T1000 (cell line): ENCODE measurements at regions not wholly inside any gene's neighbourhood (a gene's known extent, or its start where the extent isn't known, plus 50 kb on each side); places are given as distances from the start of the nearest gene placed in this dataset.

Experiments used
- DNase-seq: peaks from one replicate; lab custom pipeline; 2025; ENCODE audit warnings: mixed read lengths; lab: John Stamatoyannopoulos, UW

DNA sequence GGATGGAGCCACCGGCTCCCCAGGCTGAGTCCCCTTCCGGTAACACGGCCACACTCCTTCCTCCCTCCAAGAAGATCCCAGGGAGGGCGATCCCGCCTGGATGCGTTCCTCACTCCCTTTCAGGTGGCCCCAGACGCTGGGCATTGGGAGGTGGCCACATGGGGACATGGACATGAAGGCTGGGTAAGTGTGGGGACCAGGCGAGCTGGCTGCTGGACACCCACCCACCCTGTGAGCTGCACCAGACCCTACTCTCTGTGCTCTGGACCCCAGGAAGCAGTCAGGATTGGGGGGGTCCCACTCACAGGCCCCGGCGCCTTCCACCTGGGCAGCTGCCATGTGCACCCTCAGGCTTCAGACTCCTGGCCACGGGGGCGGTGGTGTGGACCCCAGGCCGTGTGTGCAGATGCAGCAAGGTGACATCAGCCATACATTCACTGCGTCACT is 932.8 kb downstream of the BRD1 start:
- no peak for DNase-seq

DNA sequence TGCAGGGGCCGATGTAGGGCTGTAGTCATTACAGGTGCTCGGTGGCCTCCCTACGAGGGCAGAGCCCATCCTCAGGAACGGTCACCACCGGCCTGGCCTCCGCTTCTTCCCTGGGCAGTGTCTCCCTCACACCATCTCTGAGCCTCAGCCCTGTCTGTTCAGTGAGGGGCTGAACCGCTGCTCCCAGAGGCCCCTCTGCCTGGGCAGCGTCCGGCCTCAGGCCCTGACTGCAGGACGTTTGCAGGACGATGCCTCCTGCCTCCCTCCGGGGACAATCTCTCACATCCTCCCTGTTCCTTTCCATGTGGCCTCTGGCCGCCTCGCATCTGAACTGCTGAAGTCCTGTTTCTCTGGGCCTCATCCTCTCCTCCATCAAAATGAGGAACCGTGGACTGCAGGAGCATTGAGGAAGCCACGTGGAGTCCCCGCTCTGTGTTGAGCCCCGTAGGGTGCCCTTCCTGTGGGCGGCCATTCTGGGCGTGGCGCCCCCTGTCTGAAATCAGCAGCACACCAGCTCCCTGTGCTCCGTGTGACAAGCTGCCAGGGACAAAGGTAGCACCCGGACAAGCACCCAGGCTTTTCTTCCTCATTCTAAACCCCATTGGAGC is 933.5 kb downstream of the BRD1 start:
- DNase-seq, result no peak

DNA sequence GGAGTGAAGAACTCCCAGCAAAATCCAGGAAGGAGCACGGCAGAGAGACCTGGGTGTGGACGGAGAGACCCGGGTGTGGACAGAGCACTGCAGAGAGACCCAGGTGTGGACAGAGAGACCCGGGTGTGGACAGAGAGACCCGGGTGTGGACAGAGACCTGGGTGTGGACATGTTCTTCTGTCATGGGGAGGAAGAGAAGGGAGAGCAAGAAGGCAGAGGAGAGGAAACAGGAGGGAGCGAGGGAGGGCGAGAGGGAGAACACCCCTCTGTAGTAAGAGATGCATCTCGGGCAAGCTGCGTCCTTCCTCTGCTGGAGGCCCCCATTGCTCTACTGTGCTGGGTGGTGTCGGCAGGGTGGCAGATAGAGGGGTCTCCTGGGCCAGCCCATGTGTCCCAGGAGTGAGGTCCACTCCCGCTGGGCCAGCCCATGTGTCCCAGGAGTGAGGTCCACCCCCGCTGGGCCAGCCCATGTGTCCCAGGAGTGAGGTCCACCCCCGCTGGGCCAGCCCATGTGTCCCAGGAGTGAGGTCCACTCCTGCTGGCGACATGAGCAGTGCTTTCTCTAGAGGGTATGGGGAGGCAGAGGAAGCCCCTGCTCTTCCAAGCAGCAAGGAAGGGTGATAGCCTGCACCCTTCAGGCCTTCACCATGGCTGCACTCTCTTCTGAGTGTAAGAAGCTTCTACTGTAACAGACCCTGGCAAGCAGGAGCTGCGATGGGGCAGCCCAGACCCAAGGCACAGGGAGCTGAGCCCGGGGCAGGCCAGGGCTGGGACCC is 934.2 kb downstream of the BRD1 start:
- no peak for DNase-seq

DNA sequence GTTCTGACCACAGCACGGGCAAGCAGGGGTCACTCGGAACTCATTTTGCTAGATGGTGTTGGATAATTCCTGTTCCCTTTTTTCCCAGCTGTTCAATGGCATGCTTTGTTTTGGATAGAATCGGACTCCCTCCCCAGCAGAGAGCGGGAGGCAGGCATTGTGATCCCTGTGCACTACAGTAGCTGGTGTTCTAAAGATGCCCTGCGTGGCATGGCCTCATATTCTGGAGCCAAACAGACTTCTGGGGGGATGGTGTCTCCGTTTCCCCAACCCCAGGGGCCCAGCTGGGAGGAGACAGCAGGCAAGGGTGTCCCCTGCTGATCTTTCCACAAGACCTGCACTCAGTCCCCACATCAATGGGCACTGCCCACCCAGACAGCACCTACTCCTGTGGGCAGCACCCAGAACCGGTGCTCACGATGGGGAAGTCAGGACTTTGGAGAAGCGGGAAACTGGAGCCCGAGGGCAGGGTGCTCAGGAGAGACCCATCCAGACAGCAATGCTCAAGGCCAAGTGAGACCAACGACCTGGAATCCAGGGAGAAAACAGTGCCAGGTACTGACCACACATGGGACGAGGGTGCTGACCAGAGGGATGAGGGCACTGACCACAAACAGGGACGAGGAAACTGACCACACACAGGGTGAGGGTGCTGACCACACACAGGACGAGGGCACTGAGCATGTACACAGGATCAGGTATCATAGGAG is 934.9 kb downstream of the BRD1 start:
- no peak for DNase-seq

DNA sequence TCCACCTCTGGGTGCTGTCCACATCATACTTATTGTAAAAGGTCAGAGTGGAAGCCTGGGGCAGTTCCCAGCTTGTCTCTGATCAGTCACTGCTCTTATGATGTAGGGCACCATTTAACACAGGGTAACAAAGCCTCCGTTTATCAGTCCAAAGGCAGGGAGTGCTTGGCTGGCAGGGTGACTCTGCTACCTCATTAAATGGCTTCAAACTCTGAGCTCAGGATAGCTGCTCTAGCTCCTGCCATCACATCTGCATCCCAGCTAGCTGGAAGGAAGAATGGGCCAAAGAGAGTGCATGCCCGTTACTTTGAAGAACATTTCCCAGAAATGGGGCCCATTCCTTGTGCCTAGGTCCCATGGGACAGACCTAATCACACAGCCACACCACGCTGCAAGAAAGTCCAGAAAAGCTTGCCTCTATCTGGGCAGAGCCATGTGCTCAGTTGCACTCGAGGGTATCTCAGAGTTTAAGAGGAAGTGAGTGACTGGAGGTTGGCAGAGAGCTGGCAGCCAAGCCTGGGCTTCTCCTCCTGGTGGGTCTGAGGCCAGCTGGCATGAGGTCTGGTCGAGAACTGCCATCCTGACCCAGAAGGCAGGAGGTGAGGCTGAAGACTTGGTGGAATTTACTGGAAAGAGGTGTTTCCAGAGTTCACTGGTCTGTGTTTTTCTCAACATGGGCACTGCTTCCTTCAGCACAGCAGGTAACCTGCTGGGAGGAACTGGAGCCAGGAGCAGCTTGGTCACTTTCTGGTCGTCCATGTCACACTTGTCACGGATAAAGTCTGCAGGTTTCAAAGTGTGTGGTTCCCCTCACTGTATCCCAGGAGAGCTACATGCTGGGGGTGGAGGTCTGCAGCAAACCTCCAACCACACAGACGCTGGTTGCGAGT is 935.7 kb downstream of the BRD1 start:
- DNase-seq, result no peak

DNA sequence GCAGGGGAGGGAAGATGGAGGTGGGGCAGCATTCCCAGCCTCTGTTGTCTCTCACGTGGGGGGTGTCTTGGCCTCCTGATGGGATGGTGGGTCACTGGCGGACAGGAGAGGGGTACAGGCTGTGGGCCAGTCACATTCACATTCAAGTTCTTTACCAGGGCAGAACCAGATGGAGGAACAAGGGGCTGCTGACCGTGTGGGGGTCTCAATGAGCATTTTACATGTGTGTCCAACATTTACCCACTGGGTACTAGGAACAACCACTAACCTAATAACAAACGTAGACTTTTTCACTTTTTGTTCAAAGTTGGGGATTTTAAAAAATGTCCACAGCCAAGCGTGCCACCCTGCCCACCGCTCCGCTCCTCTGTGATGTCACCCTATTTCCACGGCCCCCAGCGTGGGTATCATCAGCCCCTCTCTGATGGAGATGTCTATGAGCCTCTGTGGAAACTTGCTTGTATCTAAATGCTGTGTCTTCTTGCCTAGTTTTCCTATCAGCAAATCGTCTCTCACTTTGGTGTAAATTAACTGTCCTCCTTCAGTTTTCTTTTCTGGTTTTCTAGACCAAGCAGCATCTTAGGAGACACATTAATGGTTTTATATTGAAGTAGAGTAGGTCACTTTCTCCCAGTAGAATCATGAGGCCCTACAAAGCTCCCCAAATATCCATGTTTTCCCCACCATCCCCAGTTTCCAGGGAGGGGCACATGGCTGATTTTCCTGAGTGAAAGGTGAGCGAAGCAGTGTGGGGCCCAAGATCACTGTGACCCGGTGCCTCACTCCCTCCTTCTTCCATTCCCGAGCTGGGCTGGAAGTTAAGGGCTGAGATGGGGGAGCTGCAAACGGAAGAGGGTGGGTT is 936.7 kb downstream of the BRD1 start:
- DNase-seq, result no peak

DNA sequence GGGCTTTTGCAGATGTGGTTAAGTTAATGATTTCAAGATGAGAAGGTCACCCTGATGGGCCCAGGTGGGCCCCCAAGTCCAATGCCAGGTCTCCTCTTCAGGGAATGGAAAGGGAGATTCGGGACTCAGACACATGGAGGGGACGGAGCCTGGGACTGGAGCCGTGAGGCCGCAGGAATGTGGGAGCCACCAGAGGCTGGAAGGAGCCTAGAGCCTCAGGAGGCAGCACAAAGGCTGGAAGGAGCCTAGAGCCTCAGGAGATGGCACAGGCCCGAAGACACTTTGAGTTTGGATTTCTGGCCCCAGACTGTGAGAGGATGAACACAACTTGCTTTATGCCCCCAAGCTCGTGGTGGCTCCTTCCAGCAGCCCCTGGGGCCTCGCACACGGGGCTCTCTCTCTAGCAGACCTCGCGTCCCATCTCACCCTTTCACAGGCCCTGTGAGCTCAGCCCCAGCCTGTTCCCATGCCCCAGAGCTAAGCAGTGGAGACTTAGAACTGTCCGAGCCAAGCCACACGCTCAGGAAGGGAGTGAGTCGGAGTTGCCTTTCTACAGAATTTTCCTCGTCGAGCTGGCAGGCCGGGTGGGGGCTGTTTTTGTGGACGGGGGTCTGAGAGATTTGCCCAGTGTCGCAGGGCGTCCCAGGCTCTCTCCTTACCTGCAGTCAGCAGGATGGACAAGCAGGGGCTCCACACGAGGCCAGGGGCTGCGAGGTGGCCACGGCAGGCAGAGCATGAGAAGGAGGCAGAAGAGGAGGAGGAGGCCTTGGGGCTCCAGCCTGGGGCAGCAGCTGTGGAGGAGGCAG is 937.6 kb downstream of the BRD1 start:
- DNase-seq, result no peak

DNA sequence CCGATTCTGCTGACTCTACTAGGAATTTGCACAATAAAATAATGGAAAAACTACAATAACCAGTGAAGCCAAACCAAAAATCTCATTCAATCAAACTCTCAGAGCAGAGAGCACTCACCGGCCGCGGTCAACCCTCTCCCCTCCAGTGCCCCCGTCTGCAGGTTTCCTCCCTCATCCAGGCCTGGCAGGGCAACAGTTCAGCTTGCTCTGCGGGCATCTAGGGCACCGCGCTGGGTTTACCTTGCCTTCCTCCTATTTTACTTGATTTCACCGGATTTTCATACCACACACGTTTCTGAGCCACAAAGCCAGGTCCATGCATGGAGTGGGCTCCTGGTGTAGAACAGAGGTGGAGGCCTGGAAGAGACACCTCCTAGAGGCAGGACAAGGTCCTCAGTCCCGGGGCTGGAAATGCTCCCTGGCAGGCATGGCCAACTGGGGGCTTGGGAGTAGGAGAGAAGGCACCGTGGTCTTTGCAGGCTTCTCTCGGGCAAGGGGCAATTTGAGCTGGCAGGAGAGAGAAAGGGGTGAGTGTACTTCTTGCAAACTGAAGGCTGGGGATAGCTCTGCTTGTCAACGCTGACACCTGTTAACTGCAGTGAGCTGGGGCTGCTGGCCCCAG is 938.4 kb downstream of the BRD1 start:
- DNase-seq, result no peak

DNA sequence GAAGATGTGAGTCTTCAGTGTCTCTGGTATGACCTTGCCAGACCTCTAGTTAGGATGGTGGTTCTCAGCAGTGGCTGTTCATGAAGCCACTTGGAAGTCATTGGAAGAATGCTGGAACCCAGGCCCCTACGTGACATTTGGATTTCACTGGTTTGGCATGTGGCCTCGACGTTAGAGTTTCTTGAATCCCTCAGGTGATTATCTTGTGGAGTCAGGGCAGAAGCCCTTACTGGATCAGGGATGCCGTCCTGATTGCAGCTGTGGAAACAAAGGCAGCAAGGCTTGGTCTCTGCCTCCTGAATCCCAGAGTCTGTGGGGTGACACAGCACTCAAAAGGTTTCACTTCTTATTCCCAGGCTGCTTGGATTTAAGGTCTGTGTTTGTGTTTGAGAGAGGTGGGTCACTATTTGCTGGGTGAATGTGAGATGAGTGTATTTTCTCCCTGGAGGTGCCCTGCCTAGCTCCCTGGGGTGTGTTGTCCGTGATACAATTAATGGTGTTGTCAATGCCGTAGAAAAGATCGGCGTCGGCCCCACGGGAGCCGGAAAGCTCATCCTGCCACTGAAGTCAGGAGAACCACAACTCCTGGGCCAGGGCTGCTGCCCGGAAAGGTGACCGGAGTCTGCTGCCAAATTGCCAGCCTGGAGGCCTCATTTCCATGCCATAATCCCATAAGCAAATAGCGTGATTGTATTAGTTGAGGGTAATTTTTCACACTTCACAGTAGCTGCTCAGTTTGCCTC is 939.0 kb downstream of the BRD1 start:
- DNase-seq, result no peak

DNA sequence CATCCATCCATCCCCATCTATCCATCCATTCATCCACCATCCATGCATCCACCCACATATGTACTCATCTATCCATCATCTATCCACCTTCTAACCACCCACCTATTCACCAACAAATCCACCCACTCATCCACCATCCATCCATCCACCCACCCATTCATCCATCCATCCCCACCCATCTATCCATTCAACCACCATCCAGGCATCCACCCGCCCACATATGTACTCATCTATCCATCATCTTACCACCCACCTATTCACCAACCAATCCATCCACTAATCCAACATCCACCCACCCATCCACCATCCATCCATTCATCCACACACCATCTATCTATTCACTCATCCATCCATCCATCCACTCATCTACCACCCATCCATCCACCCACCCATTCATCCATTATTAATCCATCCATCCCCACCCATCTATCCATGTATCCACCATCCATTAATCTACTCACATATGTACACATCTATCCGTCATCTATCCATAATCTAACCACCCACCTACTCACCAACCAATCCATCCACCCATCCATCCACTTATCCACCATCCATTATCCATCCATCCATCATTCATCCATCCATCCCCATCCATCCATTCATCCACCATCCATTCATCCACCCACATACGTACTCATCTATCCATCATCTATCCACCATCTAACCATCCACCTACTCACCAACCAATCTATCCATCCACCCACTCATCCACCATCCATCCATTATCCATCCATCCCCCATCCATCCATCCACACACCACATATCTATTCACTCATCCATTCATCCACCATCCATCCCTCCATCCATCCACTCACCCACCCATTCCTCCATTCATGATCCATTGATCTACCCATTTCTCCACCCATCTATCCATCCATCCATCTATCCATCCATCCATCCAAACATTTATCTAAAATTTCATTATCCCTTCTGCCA is 940.0 kb downstream of the BRD1 start:
- DNase-seq, result no peak

DNA sequence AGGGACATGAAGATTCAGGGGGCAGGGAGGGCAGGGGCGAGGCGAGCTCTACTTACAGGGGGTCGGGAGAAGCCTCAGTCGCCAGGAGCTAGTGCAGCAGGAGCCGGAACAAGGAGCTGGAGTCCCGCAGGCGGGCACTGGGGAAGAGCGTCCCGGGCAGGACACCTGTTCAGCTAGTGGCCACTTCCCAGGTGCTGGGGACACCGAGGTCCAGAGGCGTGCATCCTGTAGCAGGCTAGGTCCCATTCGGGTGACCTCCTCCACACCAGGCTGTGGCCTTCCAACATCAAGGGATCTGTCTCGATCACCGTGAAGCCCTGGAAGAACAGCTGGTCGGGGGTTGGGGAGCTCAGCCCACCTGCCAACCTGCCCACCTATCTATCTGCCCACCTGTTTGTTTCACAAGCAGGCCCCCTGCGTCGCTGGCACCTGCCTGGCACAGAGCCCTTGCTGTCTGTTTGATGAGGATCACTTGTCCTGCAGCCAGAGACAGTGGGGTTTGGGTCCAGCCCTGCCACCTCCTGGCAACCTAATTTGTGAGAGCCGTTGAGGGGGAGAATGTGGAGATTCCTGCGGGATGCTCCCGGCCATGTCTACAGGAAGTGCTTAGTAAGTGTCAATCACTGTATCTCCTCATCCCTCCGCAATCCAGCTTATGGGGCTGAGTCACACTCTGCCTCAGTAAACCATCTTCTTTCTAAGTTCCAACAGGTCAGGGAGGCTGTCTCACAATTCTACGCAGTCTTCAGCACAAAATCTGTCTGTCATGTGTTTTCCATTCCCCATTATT is 940.9 kb downstream of the BRD1 start:
- no peak for DNase-seq

DNA sequence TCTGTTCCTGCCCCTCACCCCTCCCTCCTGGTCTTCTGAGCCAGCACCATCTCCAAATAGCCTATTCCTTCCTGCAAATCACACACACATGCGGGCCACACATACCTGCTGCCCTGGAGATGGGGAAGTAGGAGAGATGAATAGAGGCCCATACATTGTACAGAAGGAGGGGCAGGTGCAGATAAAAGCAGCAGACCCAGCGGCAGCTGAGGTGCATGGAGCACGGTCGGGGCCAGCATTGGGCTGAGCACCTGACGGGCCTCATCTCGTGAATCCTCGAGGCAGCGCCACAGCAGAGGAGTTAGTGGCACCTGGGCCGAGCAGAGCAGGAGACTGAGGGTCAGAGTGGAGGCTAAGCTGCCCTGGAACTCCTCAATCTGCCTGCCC is 941.8 kb downstream of the BRD1 start:
- DNase-seq, result no peak

DNA sequence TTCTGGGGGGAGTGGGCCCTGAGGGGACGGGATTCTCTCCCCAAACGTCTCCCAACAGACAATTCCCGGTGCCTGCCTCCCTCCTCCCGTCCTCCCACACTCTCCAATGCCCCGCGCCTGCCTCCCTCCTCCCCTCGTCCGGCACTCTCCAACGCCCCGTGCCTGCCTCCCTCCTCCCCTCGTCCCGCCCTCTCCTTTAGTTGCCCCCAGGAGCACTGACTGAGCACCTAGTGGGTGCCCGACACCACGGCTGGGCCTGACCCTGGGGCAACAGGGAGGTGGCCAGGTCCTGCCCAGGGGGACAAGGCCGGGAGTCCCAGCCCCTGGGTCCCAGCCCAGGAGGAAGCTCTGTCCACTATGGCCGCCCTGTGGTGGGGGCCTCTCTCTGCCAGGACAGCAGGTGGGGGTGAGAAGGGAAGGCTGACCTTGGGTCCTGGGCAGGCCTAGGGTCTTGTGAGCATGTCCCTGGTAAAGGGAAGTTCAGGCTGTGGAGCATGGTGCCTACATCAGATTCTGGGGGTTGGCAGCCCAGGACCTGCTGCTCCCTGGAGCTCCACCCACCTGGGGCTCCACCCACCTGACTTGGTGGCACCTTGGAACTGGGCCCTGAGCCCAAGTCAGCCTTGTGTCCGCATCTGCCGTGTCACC is 942.3 kb downstream of the BRD1 start:
- DNase-seq, result no peak

DNA sequence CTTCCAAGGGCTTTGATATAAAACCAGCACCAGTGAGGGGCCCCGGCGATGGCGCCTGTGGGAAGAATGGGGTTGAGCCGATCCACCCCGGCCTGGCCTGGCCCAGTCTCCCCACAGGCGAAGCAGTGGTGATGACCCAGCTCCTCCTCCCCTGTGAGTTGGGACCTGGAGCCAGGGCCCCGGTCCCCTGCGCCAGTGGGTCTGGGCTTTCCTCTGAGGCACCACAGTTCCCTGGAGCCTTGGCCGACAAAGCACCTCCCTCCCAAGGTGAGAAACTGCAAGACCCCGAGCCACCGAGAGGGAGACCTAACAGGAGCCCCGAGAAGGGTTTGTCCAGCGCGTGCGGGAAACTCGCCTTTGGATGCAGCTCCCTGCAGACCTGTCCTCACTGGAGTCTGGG is 942.9 kb downstream of the BRD1 start:
- DNase-seq, result no peak

DNA sequence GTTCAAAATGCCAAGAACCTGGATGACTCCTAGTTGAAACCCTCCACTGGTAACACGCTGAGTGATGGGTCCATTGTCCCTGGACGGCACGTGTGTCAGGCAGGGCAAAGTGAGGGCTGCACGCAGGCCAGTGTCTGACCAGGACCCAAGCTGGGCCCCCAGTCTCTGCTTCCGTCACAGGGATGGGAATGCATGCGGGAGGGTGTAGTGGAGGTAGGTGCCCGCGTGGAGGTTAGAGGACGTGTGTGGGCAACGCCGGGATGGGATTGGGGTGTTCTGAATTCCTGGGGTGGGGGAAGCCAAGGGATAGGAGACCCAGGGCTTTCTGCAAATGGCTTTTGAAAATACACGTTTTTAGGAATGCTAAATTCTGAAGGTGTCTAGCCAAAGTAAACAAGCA is 943.3 kb downstream of the BRD1 start:
- no peak for DNase-seq

DNA sequence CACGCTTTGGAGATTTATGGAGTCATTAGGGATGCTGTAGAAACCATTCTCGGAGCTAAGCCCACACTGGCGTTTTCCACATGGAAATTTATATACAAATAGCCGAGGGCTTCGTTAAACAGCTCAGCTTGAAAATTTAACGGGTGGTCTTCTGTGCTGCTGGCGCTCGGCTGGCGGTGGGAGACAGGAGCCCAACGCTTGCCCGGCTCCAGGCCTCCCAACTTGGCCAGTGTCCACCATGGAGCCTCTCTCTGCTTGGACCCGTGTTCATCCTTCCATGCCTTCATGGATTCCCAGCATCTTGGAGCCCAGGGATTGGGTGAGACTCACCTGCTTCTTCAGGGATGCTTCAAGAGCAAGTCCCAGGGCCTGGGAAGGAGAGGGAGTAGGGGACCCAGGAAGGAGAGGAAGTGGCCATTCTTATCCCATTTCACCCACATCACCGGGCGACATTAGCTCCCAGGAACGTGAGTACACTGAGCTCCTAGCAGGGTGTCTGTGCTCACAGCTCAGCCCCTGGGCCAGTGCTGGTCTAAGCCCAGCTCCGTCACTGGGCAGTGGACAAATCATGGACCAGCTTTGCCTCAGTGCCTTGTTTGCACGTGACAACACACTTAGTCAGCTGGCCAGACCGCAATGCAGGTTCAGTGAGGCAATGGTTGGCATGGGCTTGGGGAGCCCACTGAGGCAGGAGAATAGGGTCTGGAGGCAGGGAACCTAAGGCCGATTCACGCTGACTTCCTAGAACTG is 944.3 kb downstream of the BRD1 start:
- DNase-seq, result no peak
